Activated CD4-positive, alpha-beta memory T cell treated with anti-CD3 and anti-CD28 coated beads for 36 hours (primary cell): ENCODE measurements at regions not wholly inside any gene's neighbourhood (a gene's known extent, or its start where the extent isn't known, plus 50 kb on each side); places are given as distances from the start of the nearest gene placed in this dataset.

Experiments
- CTCF ChIA-PET: fragments of 350-600 bp; sonication (Branson Sonifier 250); formaldehyde crosslinking; loops from one replicate; lab custom pipeline; 2021; ENCODE audit warnings: antibody characterized with exemption, inconsistent platforms; lab: Charles Lee
- POLR2A ChIA-PET: fragments of 350-600 bp; sonication (Branson Sonifier 250); formaldehyde crosslinking; loops from one replicate; lab custom pipeline; 2021; ENCODE audit warnings: antibody characterized with exemption; lab: Charles Lee
- DNase-seq: peaks from one replicate; pipeline ENCODE4 v3.0.0-alpha.2; 2020
- H3K27ac Mint-ChIP-seq: one replicate; pipeline ENCODE4 v1.8.0; 2021; ENCODE audit warnings: mixed read lengths
- H3K27me3 Mint-ChIP-seq: one replicate; pipeline ENCODE4 v1.8.0; 2021; ENCODE audit warnings: mixed read lengths
- H3K36me3 Mint-ChIP-seq: one replicate; pipeline ENCODE4 v1.8.0; 2021; ENCODE audit warnings: mixed read lengths
- H3K4me1 Mint-ChIP-seq: one replicate; pipeline ENCODE4 v1.8.0; 2021; ENCODE audit warnings: low read depth, mixed read lengths
- H3K4me3 Mint-ChIP-seq: one replicate; pipeline ENCODE4 v1.8.0; 2021; ENCODE audit warnings: mild to moderate bottlenecking, mixed read lengths
- H3K9me3 Mint-ChIP-seq: one replicate; pipeline ENCODE4 v1.8.0; 2021; ENCODE audit warnings: mixed read lengths
- intact Hi-C: fragments of 100-400 bp; cut with micrococcal nuclease; formaldehyde crosslinking; loops from one replicate; pipeline ENCODE4 v1.15.1; 2023

- H3K4me1 Mint-ChIP-seq = no peaks in the 10 kb centered on the region
- intact Hi-C loops = no loop called here
- ChIA-PET POLR2A (no interaction called here), CTCF (no interaction called here)
- H3K27ac Mint-ChIP-seq = no peak overlapping the region
- H3K27me3 Mint-ChIP-seq = peaks cover 3% of the 10 kb centered on the region
- no peak for DNase-seq
- H3K9me3 Mint-ChIP-seq = no peaks in the 10 kb centered on the region
- no peak overlapping the region for H3K4me3 Mint-ChIP-seq
- no peaks in the 10 kb centered on the region for H3K36me3 Mint-ChIP-seq
Observed at GRCh38 chr15:45785897-45786296, 151.1 kb downstream of the SQOR start.

GRCh38 chr15:45790325-45790943 lies 155.6 kb downstream of the SQOR start:
- Mint-ChIP-seq H3K27ac (no peak overlapping the region), H3K27me3 (peaks cover 18% of the 10 kb centered on the region), H3K4me1 (no peaks in the 10 kb centered on the region), H3K36me3 (no peaks in the 10 kb centered on the region), H3K9me3 (no peaks in the 10 kb centered on the region), H3K4me3 (no peak overlapping the region)
- DNase-seq = peak; percentile 18
- intact Hi-C loops = loop anchor here (1.0 to 5.0 kb wide), 2 partner anchors 85 to 333 kb away; no protein-coding TSS in a partner anchor
- CTCF ChIA-PET = interaction anchor here (0.7 to 3.6 kb wide), 3 partner anchors 75 to 85 kb away, joined by 5 to 27 read pairs (median 17); no protein-coding TSS in a partner anchor
- POLR2A ChIA-PET = no interaction called here

- POLR2A ChIA-PET = no interaction called here
- DNase-seq = no peak
- Mint-ChIP-seq H3K9me3 (no peaks in the 10 kb centered on the region), H3K27me3 (peaks cover 22% of the 10 kb centered on the region), H3K4me3 (no peak overlapping the region), H3K4me1 (no peaks in the 10 kb centered on the region), H3K27ac (no peak overlapping the region), H3K36me3 (no peaks in the 10 kb centered on the region)
- intact Hi-C loops = loop anchor here (2.0 to 5.0 kb wide), 2 partner anchors 80 to 337 kb away; no protein-coding TSS in a partner anchor
- CTCF ChIA-PET = interaction anchor here (0.8 to 1.9 kb wide), 3 partner anchors 9 to 91 kb away, joined by 4 to 10 read pairs (median 5); no protein-coding TSS in a partner anchor
Observed at GRCh38 chr15:45794304-45794703, 159.5 kb downstream of the SQOR start.

GRCh38 chr15:45794712-45795439 lies 160.0 kb downstream of the SQOR start:
- Mint-ChIP-seq H3K4me1 (no peaks in the 10 kb centered on the region), H3K36me3 (no peaks in the 10 kb centered on the region), H3K9me3 (no peaks in the 10 kb centered on the region), H3K27ac (no peak overlapping the region), H3K27me3 (peaks cover 22% of the 10 kb centered on the region), H3K4me3 (no peak overlapping the region)
- DNase-seq = no peak
- POLR2A ChIA-PET = no interaction called here
- CTCF ChIA-PET = interaction anchor here (0.8 to 1.9 kb wide), 4 partner anchors 9 to 92 kb away, joined by 3 to 10 read pairs (median 4); no protein-coding TSS in a partner anchor
- intact Hi-C loops = loop anchor here (2.0 to 5.0 kb wide), 2 partner anchors 80 to 338 kb away; no protein-coding TSS in a partner anchor

GRCh38 chr15:45795440-45796069 lies 160.7 kb downstream of the SQOR start:
- intact Hi-C loops = loop anchor here (2.0 kb wide), 1 partner anchor 81 kb away; no protein-coding TSS in a partner anchor
- Mint-ChIP-seq H3K4me1 (no peaks in the 10 kb centered on the region), H3K27me3 (peaks cover 22% of the 10 kb centered on the region), H3K36me3 (no peaks in the 10 kb centered on the region), H3K9me3 (no peaks in the 10 kb centered on the region), H3K27ac (no peak overlapping the region), H3K4me3 (no peak overlapping the region)
- peak; percentile 10 for DNase-seq
- ChIA-PET POLR2A (interaction anchor here (0.6 kb wide), 1 partner anchor 194 kb away, joined by 3 read pairs; no protein-coding TSS in a partner anchor), CTCF (interaction anchor here (0.9 to 1.9 kb wide), 5 partner anchors 8 to 92 kb away, joined by 3 to 10 read pairs (median 3); no protein-coding TSS in a partner anchor)

DNA sequence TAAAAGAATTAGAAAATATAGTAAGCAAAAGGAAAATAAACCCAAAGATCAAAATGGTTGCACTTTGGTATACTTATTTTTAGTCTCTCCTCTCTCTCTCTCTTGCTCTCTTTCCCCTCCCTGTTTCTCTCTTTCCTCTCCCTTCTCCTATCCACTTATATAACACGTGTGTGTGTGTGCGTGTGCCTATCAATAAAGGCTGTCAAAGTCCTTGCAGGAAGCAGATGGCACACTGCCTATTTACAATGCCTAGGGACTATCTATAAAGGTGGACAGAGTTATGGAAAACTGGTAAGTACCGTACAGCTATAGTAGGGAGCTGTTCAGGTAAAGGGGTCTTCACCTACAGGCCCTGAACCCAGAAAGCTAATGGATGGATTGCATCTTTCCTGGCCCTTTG lies 161.6 kb downstream of the SQOR start:
- ChIA-PET CTCF (no interaction called here), POLR2A (no interaction called here)
- DNase-seq = no peak
- H3K27me3 Mint-ChIP-seq = peaks cover 22% of the 10 kb centered on the region
- H3K9me3 Mint-ChIP-seq = no peaks in the 10 kb centered on the region
- no peaks in the 10 kb centered on the region for H3K36me3 Mint-ChIP-seq
- intact Hi-C loops = no loop called here
- H3K4me3 Mint-ChIP-seq = no peak overlapping the region
- no peaks in the 10 kb centered on the region for H3K4me1 Mint-ChIP-seq
- no peak overlapping the region for H3K27ac Mint-ChIP-seq

DNA sequence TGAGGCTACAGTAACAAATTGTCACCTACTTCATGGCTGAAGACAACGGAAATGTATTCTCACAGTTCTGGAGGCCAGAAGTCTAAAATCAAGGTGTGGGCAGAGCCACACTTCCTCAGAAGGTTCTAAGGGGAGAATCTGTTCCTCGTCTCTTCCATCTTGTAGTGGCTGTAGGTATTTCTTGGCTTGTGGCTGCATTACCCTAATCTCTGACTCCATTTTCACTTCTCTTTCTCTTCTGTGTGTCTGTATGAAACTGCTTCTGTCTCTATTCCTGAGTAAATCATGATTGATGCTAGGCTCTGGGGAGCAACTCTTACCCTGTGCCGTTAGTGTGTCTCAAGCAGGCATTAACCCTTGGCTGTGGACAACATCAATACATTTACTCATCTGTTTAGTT lies 164.7 kb downstream of the SQOR start:
- Mint-ChIP-seq H3K4me1 (no peaks in the 10 kb centered on the region), H3K9me3 (no peaks in the 10 kb centered on the region), H3K27me3 (peaks cover 10% of the 10 kb centered on the region), H3K36me3 (no peaks in the 10 kb centered on the region), H3K4me3 (no peak overlapping the region), H3K27ac (no peak overlapping the region)
- DNase-seq = no peak
- CTCF ChIA-PET = no interaction called here
- intact Hi-C loops = no loop called here
- POLR2A ChIA-PET = no interaction called here

DNA sequence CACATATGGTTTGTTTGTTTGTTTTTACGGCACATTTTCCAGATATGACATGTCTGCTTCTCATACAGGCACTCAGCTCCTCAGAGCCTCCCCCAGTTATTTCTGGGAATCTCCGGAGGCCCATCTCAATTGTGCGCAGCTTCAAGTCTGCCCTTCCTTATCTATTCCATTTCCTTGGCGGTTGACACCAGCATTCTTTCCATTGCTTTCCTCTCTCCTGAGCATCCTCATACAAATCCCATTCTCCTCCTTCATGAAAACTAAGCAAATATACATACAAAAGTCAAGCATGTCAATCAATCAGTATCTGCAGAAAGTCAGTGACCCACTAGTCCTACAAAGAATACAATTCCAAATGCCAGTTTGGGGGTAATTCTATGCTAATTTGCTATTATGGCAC lies 166.7 kb downstream of the SQOR start:
- no peak for DNase-seq
- H3K9me3 Mint-ChIP-seq = no peaks in the 10 kb centered on the region
- CTCF ChIA-PET = no interaction called here
- no peaks in the 10 kb centered on the region for H3K36me3 Mint-ChIP-seq
- H3K4me3 Mint-ChIP-seq = no peak overlapping the region
- H3K27me3 Mint-ChIP-seq = peaks cover 6% of the 10 kb centered on the region
- no peaks in the 10 kb centered on the region for H3K4me1 Mint-ChIP-seq
- intact Hi-C loops = no loop called here
- POLR2A ChIA-PET = interaction anchor here (0.7 kb wide), 1 partner anchor 12 kb away, joined by 3 read pairs; no protein-coding TSS in a partner anchor
- no peak overlapping the region for H3K27ac Mint-ChIP-seq

DNA sequence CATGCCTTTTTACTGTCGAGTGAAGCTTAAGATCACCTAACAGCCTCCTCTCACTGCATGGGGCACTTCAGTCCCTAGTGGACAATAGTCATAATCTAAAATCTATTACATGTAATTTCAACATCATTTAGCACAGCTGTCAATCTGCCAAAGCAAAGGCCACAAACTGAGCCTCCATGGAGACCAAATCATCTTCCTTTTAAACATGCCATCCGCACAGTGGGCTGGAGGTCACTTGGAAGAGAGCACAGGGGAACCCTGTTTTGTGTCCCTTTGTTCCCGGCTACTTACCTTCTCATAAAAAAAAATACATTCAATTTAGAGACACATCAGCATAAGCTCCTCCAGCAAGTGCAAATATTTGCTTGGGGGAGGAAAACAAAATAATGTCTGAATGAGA lies 167.3 kb downstream of the SQOR start:
- intact Hi-C loops = no loop called here
- ChIA-PET POLR2A (no interaction called here), CTCF (no interaction called here)
- DNase-seq = no peak
- H3K27ac Mint-ChIP-seq = no peak overlapping the region
- peaks cover 6% of the 10 kb centered on the region for H3K27me3 Mint-ChIP-seq
- no peaks in the 10 kb centered on the region for H3K4me1 Mint-ChIP-seq
- no peaks in the 10 kb centered on the region for H3K36me3 Mint-ChIP-seq
- no peaks in the 10 kb centered on the region for H3K9me3 Mint-ChIP-seq
- H3K4me3 Mint-ChIP-seq = no peak overlapping the region

- Mint-ChIP-seq H3K4me1 (no peaks in the 10 kb centered on the region), H3K9me3 (no peaks in the 10 kb centered on the region), H3K4me3 (no peak overlapping the region), H3K36me3 (no peaks in the 10 kb centered on the region), H3K27me3 (peaks cover 10% of the 10 kb centered on the region), H3K27ac (no peak overlapping the region)
- POLR2A ChIA-PET = no interaction called here
- intact Hi-C loops = no loop called here
- CTCF ChIA-PET = interaction anchor here (0.9 to 1.6 kb wide), 2 partner anchors 8 to 9 kb away, joined by 3 to 5 read pairs; no protein-coding TSS in a partner anchor
- no peak for DNase-seq
Observed at GRCh38 chr15:45804028-45804427, 169.2 kb downstream of the SQOR start.

GRCh38 chr15:45810201-45810600 lies 175.4 kb downstream of the SQOR start:
- Mint-ChIP-seq H3K36me3 (no peaks in the 10 kb centered on the region), H3K4me3 (no peak overlapping the region), H3K27ac (no peak overlapping the region), H3K9me3 (peaks cover 1% of the 10 kb centered on the region), H3K4me1 (no peaks in the 10 kb centered on the region), H3K27me3 (peaks cover 10% of the 10 kb centered on the region)
- ChIA-PET CTCF (no interaction called here), POLR2A (no interaction called here)
- no peak for DNase-seq
- intact Hi-C loops = no loop called here

DNA sequence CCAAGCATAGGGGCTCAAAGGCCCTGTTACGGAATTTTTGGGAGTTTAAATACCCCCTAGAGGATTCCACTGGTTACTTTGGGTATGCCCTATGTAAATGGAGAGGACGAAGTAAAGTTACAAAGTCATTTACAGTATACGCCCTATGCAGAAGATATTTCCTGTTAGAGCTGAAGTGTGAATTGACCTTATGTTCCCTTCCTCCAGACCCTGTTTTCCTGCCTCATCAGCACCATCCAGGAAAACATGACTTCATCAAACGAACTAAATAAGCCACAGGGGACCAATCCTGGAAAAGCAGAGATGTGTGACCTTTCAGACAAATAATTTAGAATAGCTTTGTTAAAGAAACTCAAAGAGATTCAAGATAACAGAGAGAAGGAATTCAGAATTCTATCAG lies 177.4 kb downstream of the SQOR start:
- H3K36me3 Mint-ChIP-seq = no peaks in the 10 kb centered on the region
- intact Hi-C loops = no loop called here
- CTCF ChIA-PET = no interaction called here

More for the DNA sequence above, 177.4 kb downstream of the SQOR start:
- POLR2A ChIA-PET = no interaction called here
- no peaks in the 10 kb centered on the region for H3K4me1 Mint-ChIP-seq
- no peak overlapping the region for H3K4me3 Mint-ChIP-seq
- H3K9me3 Mint-ChIP-seq = peaks cover 14% of the 10 kb centered on the region
- no peak overlapping the region for H3K27ac Mint-ChIP-seq
- peaks cover 10% of the 10 kb centered on the region for H3K27me3 Mint-ChIP-seq
- no peak for DNase-seq
